Loucy (cell line): ENCODE measurements at regions not wholly inside any gene's neighbourhood (a gene's known extent, or its start where the extent isn't known, plus 50 kb on each side); places are given as distances from the start of the nearest gene placed in this dataset.

Source experiments
- H2AFZ ChIP-seq: fragments of 200-600 bp; sonication (generic); 2 replicates; pipeline ENCODE4 v1.6.0; 2016; ENCODE audit warnings: antibody characterized with exemption, mild to moderate bottlenecking, low read length, moderate library complexity
- H3F3A ChIP-seq: fragments of 200-600 bp; 2 replicates; pipeline ENCODE4 v1.6.0; 2016; ENCODE audit warnings: antibody characterized with exemption, low read depth, mild to moderate bottlenecking
- H3K27me3 ChIP-seq: fragments of 200-600 bp; sonication (generic); 2 replicates; pipeline ENCODE4 v1.6.1; 2014; ENCODE audit warnings: low read length, mild to moderate bottlenecking; ENCODE audit not compliant: insufficient read depth, poor library complexity, severe bottlenecking
- H3K36me3 ChIP-seq: fragments of 200-600 bp; sonication (generic); 2 replicates; pipeline ENCODE4 v1.6.1; 2016; ENCODE audit warnings: low read length; ENCODE audit not compliant: insufficient read depth
- H3K4me1 ChIP-seq: fragments of 200-600 bp; sonication (generic); 2 replicates; pipeline ENCODE4 v1.5.1; 2014; ENCODE audit warnings: low read length, mild to moderate bottlenecking; ENCODE audit not compliant: insufficient read depth, poor library complexity, severe bottlenecking
- H3K4me2 ChIP-seq: fragments of 200-600 bp; sonication (generic); 2 replicates; pipeline ENCODE4 v1.6.0; 2014; ENCODE audit warnings: antibody characterized with exemption, low read length, low read depth, mild to moderate bottlenecking; ENCODE audit not compliant: poor library complexity, severe bottlenecking
- H3K4me3 ChIP-seq: fragments of 200-600 bp; sonication (generic); 2 replicates; pipeline ENCODE4 v1.5.1; 2014; ENCODE audit warnings: low read length, mild to moderate bottlenecking, mixed read lengths; ENCODE audit not compliant: poor library complexity, severe bottlenecking
- H3K79me2 ChIP-seq: fragments of 200-600 bp; sonication (generic); 2 replicates; pipeline ENCODE4 v1.6.1; 2014; ENCODE audit warnings: low read length; ENCODE audit not compliant: insufficient read depth
- H3K9ac ChIP-seq: fragments of 200-600 bp; sonication (generic); 2 replicates; pipeline ENCODE4 v1.6.0; 2014; ENCODE audit warnings: mild to moderate bottlenecking, low read depth, low read length, moderate library complexity; ENCODE audit not compliant: poor library complexity, severe bottlenecking
- H3K9me2 ChIP-seq: fragments of 200-600 bp; sonication (generic); replicated peaks from 2 replicates; pipeline ENCODE4 v1.6.1; 2016; ENCODE audit warnings: low read depth, low read length, mixed read lengths
- H3K9me3 ChIP-seq: fragments of 200-600 bp; sonication (generic); 2 replicates; pipeline ENCODE4 v1.6.1; 2014; ENCODE audit warnings: mild to moderate bottlenecking, antibody characterized with exemption, low read length, low read depth; ENCODE audit not compliant: insufficient read depth
- H4K20me1 ChIP-seq: fragments of 200-600 bp; sonication (generic); 2 replicates; pipeline ENCODE4 v1.6.0; 2014; ENCODE audit warnings: antibody characterized with exemption, low read length, mild to moderate bottlenecking; ENCODE audit not compliant: insufficient read depth, poor library complexity, severe bottlenecking
- EZH2phosphoT487 ChIP-seq: fragments of 200-600 bp; IDR thresholded peaks from 2 replicates; pipeline ENCODE4 v1.6.1; 2018; ENCODE audit warnings: antibody characterized with exemption, mild to moderate bottlenecking, moderate library complexity, borderline replicate concordance
- TF ChIP-seq, protein P1 (sequence below): fragments of 200-600 bp; sonication (generic); conservative IDR thresholded peaks from 2 replicates; pipeline ENCODE4 v1.5.1; 2014; ENCODE audit warnings: mild to moderate bottlenecking, antibody characterized with exemption, low read length

DNA sequence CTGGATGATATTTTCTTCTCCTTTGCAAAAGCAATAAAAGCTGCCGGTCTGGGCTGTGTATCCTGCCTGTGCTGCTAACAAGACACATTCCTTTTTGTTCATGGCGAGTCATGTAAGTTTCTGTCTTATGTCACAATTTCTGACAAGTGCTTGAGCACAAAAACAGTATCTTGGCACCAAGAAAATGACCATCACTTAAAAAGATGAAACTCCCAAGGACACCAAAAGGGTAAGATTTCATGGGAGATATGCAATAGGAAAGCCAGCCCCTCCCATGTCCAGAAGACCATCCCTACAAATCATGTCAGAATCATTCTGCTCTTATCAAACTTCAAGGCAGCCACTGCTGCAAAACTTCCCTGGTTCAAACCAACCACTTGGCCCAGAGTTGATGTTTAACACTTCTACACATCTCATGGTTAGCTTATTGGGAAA, 375.4 kb upstream of the ZNF507 start:
- Histone ChIP-seq H3K79me2 (no peaks in the 10 kb centered on the region), H3K9me2 (no peaks in the 10 kb centered on the region), H3K4me3 (no peak overlapping the region), H3K9me3 (peaks cover 12% of the 10 kb centered on the region), H3K27me3 (no peaks in the 10 kb centered on the region), H3K36me3 (no peaks in the 10 kb centered on the region), H3F3A (no peaks in the 10 kb centered on the region), H4K20me1 (no peaks in the 10 kb centered on the region), H2AFZ (no peak overlapping the region), H3K9ac (no peak overlapping the region), H3K4me2 (no peak overlapping the region), H3K4me1 (no peaks in the 10 kb centered on the region)
- TF ChIP-seq EZH2phosphoT487 = no peak
- TF ChIP-seq, protein P1, sequence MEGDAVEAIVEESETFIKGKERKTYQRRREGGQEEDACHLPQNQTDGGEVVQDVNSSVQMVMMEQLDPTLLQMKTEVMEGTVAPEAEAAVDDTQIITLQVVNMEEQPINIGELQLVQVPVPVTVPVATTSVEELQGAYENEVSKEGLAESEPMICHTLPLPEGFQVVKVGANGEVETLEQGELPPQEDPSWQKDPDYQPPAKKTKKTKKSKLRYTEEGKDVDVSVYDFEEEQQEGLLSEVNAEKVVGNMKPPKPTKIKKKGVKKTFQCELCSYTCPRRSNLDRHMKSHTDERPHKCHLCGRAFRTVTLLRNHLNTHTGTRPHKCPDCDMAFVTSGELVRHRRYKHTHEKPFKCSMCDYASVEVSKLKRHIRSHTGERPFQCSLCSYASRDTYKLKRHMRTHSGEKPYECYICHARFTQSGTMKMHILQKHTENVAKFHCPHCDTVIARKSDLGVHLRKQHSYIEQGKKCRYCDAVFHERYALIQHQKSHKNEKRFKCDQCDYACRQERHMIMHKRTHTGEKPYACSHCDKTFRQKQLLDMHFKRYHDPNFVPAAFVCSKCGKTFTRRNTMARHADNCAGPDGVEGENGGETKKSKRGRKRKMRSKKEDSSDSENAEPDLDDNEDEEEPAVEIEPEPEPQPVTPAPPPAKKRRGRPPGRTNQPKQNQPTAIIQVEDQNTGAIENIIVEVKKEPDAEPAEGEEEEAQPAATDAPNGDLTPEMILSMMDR = no peak

DNA sequence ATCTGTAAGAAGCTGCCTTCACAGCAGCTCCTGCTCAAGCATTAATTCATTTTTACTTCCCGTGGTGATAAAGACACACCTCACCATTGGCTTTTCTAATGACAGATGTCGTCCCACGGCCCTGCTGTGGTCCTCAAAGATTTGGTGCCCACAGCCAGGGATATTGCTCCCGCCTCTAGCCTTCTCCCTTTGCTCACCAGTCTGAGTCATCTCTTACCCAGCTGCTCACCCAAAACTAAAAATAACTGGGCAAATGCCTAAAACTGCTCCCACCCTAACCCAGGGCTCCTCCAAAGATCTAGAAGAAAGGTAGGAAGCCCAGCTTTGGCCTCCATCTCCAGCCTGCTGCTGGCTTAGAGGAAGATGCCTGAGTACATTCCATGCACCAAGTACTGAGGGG, 371.1 kb upstream of the ZNF507 start:
- H3K27me3 ChIP-seq = no peaks in the 10 kb centered on the region
- no peak overlapping the region for H3K4me2 ChIP-seq
- no peaks in the 10 kb centered on the region for H3K9me2 ChIP-seq
- H3K9me3 ChIP-seq = peaks cover 16% of the 10 kb centered on the region; the same call in 1 of the 2 replicates
- no peaks in the 10 kb centered on the region for H4K20me1 ChIP-seq
- no peak overlapping the region for H3K4me3 ChIP-seq
- no peaks in the 10 kb centered on the region for H3F3A ChIP-seq
- no peak overlapping the region for H2AFZ ChIP-seq
- H3K4me1 ChIP-seq = no peaks in the 10 kb centered on the region
- no peaks in the 10 kb centered on the region for H3K79me2 ChIP-seq
- no peaks in the 10 kb centered on the region for H3K36me3 ChIP-seq
- no peak for TF ChIP-seq EZH2phosphoT487
- TF ChIP-seq, protein P1 = no peak
- H3K9ac ChIP-seq = no peak overlapping the region

DNA sequence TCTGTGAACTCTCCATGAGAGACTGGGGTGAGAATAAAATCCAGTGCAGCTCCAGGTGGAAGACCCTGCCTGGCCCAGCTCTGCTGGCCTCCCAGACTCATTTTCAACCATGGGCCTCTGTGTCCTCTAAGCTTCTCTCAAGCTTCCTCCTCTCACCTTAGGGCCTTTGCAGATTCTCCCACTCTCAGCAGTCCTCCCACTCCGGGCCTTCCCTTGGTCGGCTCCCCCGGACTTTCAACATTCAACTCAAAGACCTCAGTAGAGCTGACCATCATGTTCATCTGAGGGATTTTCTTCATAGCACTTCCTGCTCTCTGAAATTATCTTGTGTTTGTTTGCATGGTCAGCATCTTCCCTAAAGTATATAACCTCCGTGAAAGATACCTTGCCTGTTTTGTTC, 370.5 kb upstream of the ZNF507 start:
- H3K27me3 ChIP-seq = no peaks in the 10 kb centered on the region
- H3K79me2 ChIP-seq = no peaks in the 10 kb centered on the region
- H2AFZ ChIP-seq = no peak overlapping the region
- H3K4me1 ChIP-seq = no peaks in the 10 kb centered on the region
- H3K36me3 ChIP-seq = no peaks in the 10 kb centered on the region
- H4K20me1 ChIP-seq = no peaks in the 10 kb centered on the region
- H3K9me2 ChIP-seq = no peaks in the 10 kb centered on the region
- H3K9me3 ChIP-seq = peaks cover 16% of the 10 kb centered on the region; the same call in 1 of the 2 replicates
- H3K9ac ChIP-seq = no peak overlapping the region
- no peak overlapping the region for H3K4me2 ChIP-seq
- H3F3A ChIP-seq = no peaks in the 10 kb centered on the region
- no peak overlapping the region for H3K4me3 ChIP-seq
- TF ChIP-seq, protein P1 = no peak
- no peak for TF ChIP-seq EZH2phosphoT487
